Smooth muscle cell (in vitro differentiated cells): ENCODE measurements at regions not wholly inside any gene's neighbourhood (a gene's known extent, or its start where the extent isn't known, plus 50 kb on each side); places are given as distances from the start of the nearest gene placed in this dataset. TPM values are rescaled to one million over a fixed set of nuclear protein-coding genes. Genes with fewer than 3 reads are reported as not detected.

ENCODE experiments used
- DNase-seq: peaks from one replicate; lab custom pipeline; 2025; ENCODE audit not compliant: unreplicated experiment; lab: John Stamatoyannopoulos, UW
- H2AFZ ChIP-seq: fragments of 200-600 bp; sonication (generic); 2 replicates; pipeline ENCODE4 v1.6.0; 2016; ENCODE audit warnings: antibody characterized with exemption, low read depth, mild to moderate bottlenecking
- H3F3A ChIP-seq: fragments of 200-600 bp; sonication (generic); 2 replicates; pipeline ENCODE4 v1.6.0; 2017; ENCODE audit warnings: antibody characterized with exemption, low read depth
- H3K27ac ChIP-seq: fragments of 200-600 bp; sonication (generic); 2 replicates; pipeline ENCODE4 v1.5.1; 2016; ENCODE audit warnings: low read depth, mild to moderate bottlenecking
- H3K27me3 ChIP-seq: fragments of 200-600 bp; sonication (generic); 2 replicates; pipeline ENCODE4 v1.6.1; 2016; ENCODE audit warnings: low read depth, mild to moderate bottlenecking
- H3K36me3 ChIP-seq: fragments of 200-600 bp; sonication (generic); 2 replicates; pipeline ENCODE4 v1.5.1; 2016; ENCODE audit warnings: low read depth
- H3K4me1 ChIP-seq: fragments of 200-600 bp; sonication (generic); 2 replicates; pipeline ENCODE4 v1.5.1; 2016; ENCODE audit warnings: low read depth
- H3K4me2 ChIP-seq: fragments of 200-600 bp; sonication (generic); 2 replicates; pipeline ENCODE4 v1.6.0; 2016; ENCODE audit warnings: mild to moderate bottlenecking
- H3K4me3 ChIP-seq: fragments of 200-600 bp; sonication (generic); 2 replicates; pipeline ENCODE4 v1.5.1; 2016; ENCODE audit warnings: mild to moderate bottlenecking
- H3K79me2 ChIP-seq: fragments of 200-600 bp; sonication (generic); 2 replicates; pipeline ENCODE4 v1.6.0; 2016; ENCODE audit warnings: low read depth, mild to moderate bottlenecking
- H3K9ac ChIP-seq: fragments of 200-600 bp; sonication (generic); 2 replicates; pipeline ENCODE4 v1.6.0; 2016; ENCODE audit warnings: low read depth
- H3K9me3 ChIP-seq: fragments of 200-600 bp; sonication (generic); replicated peaks from 2 replicates; pipeline ENCODE4 v1.5.1; 2016; ENCODE audit warnings: low read depth
- H4K20me1 ChIP-seq: fragments of 200-600 bp; sonication (generic); 2 replicates; pipeline ENCODE4 v1.6.0; 2016; ENCODE audit warnings: low read depth
- CTCF ChIP-seq: fragments of 200-600 bp; sonication (generic); IDR thresholded peaks from 2 replicates; pipeline ENCODE4 v1.5.1; 2017; ENCODE audit warnings: borderline replicate concordance, mild to moderate bottlenecking, antibody characterized with exemption; ENCODE audit not compliant: insufficient read depth, poor library complexity, severe bottlenecking
- WGBS: methylation state at CpG from one replicate; pipeline ENCODE4 v1.1.7; 2016; ENCODE audit warnings: low lambda C conversion rate; 5-methylcytosine and 5-hydroxymethylcytosine counted together
- small RNA-seq: library from RNA; depleted of rRNA; stranded (forward); fragments of <200 nt; gene quantifications from one replicate; pipeline ENCODE3, GENCODE V24; 2014

GRCh38 chr4:107098401-107098800 is 62.3 kb upstream of the DKK2 start:
- Histone ChIP-seq H3K4me3 (no peak overlapping the region), H3K4me2 (no peak overlapping the region), H3K27ac (no peak overlapping the region), H3F3A (peaks cover 8% of the 10 kb centered on the region), H3K9me3 (no peaks in the 10 kb centered on the region), H3K9ac (no peak overlapping the region), H3K27me3 (no peaks in the 10 kb centered on the region), H3K36me3 (no peaks in the 10 kb centered on the region), H2AFZ (no peak overlapping the region), H3K79me2 (no peaks in the 10 kb centered on the region), H3K4me1 (no peaks in the 10 kb centered on the region), H4K20me1 (no peaks in the 10 kb centered on the region)
- DNase-seq, result no peak
- no peak for TF ChIP-seq CTCF
- WGBS, result 100% methylated on average over 2 of the region's 2 CpGs

- peak overlapping the region; percentile 62 for H3K4me2 ChIP-seq
- H3K36me3 ChIP-seq, result no peaks in the 10 kb centered on the region
- no peak overlapping the region for H3K9ac ChIP-seq
- WGBS, result 75% methylated on average over 3 of the region's 3 CpGs
- H4K20me1 ChIP-seq, result no peaks in the 10 kb centered on the region
- H3K4me1 ChIP-seq, result peaks cover 3% of the 10 kb centered on the region
- H3K4me3 ChIP-seq, result no peak overlapping the region
- H3K27ac ChIP-seq, result peak overlapping the region; percentile 61
- TF ChIP-seq CTCF, result no peak
- H3K27me3 ChIP-seq, result no peaks in the 10 kb centered on the region
- peaks cover 9% of the 10 kb centered on the region for H3K79me2 ChIP-seq
- no peak overlapping the region for H2AFZ ChIP-seq
- DNase-seq, result no peak
- peaks cover 8% of the 10 kb centered on the region for H3F3A ChIP-seq
- H3K9me3 ChIP-seq, result no peaks in the 10 kb centered on the region
Observed at GRCh38 chr4:107094976-107095375, 58.9 kb upstream of the DKK2 start.

- TF ChIP-seq CTCF, result peak; percentile 41
- peaks cover 3% of the 10 kb centered on the region for H3K4me1 ChIP-seq
- H3K4me2 ChIP-seq, result no peak overlapping the region
- no peak for DNase-seq
- H3K9me3 ChIP-seq, result no peaks in the 10 kb centered on the region
- no peak overlapping the region for H3K27ac ChIP-seq
- H3K79me2 ChIP-seq, result peaks cover 9% of the 10 kb centered on the region
- no peak overlapping the region for H2AFZ ChIP-seq
- H3K4me3 ChIP-seq, result no peak overlapping the region
- H3K27me3 ChIP-seq, result no peaks in the 10 kb centered on the region
- no peak overlapping the region for H3K9ac ChIP-seq
- H3K36me3 ChIP-seq, result no peaks in the 10 kb centered on the region
- H3F3A ChIP-seq, result peaks cover 8% of the 10 kb centered on the region
- H4K20me1 ChIP-seq, result no peaks in the 10 kb centered on the region
- 91% methylated on average over 2 of the region's 2 CpGs for WGBS
Observed at GRCh38 chr4:107094332-107094731, 58.2 kb upstream of the DKK2 start.

Small RNA genes lying in the stretch of these regions (small RNA-seq; reads per million reads assigned to genes)
- gene RNU6-551P, result not detected
